GM21529 (cell line): ENCODE measurements at regions not wholly inside any gene's neighbourhood (a gene's known extent, or its start where the extent isn't known, plus 50 kb on each side); places are given as distances from the start of the nearest gene placed in this dataset.
"Not testable (repeated sequence)": the region's sequence is repeated elsewhere in the genome, so short reads cannot be mapped to it uniquely, and the experiment has no call there.

Experiments
- ATAC-seq: cut with Tn5 transposase; IDR thresholded peaks from one replicate; pipeline ENCODE4 v1.9.1; 2021; ENCODE audit not compliant: unreplicated experiment

- no peak for ATAC-seq
Observed at GRCh38 chr5:72599519-72600370, 92.5 kb upstream of the ZNF366 start.

- no peak for ATAC-seq
Observed at GRCh38 chr5:72599065-72599433, 91.8 kb upstream of the ZNF366 start.

- ATAC-seq, result no peak
Observed at GRCh38 chr5:72598401-72599064, 91.3 kb upstream of the ZNF366 start.

- ATAC-seq, result no peak
Observed at GRCh38 chr5:72597456-72597948, 90.3 kb upstream of the ZNF366 start.

GRCh38 chr5:72596956-72597355 is 89.7 kb upstream of the ZNF366 start:
- no peak for ATAC-seq

GRCh38 chr5:72588640-72589039 is 81.4 kb upstream of the ZNF366 start:
- no peak for ATAC-seq

GRCh38 chr5:72587661-72588308 is 80.6 kb upstream of the ZNF366 start:
- ATAC-seq, result no peak

GRCh38 chr5:72586788-72587530 is 79.7 kb upstream of the ZNF366 start:
- ATAC-seq, result no peak

GRCh38 chr5:72584466-72584865 is 77.3 kb upstream of the ZNF366 start:
- peak; percentile 79 for ATAC-seq

GRCh38 chr5:72579290-72579689 is 72.1 kb upstream of the ZNF366 start:
- not testable (repeated sequence) for ATAC-seq

GRCh38 chr5:72572236-72572765 is 65.1 kb upstream of the ZNF366 start:
- no peak for ATAC-seq

- ATAC-seq, result no peak
Observed at GRCh38 chr5:72569408-72569944, 62.3 kb upstream of the ZNF366 start.

GRCh38 chr5:72566746-72567145 is 59.5 kb upstream of the ZNF366 start:
- ATAC-seq, result no peak

GRCh38 chr5:72565513-72566289 is 58.5 kb upstream of the ZNF366 start:
- no peak for ATAC-seq

- no peak for ATAC-seq
Observed at GRCh38 chr5:72562717-72563116, 55.5 kb upstream of the ZNF366 start.

- ATAC-seq, result no peak
Observed at GRCh38 chr5:72561148-72561972, 54.1 kb upstream of the ZNF366 start.

- ATAC-seq, result no peak
Observed at GRCh38 chr5:72559866-72560766, 52.9 kb upstream of the ZNF366 start.

GRCh38 chr5:72558383-72558782 is 51.2 kb upstream of the ZNF366 start:
- no peak for ATAC-seq
